CD14-positive monocyte (primary cell): ENCODE measurements at regions not wholly inside any gene's neighbourhood (a gene's known extent, or its start where the extent isn't known, plus 50 kb on each side); places are given as distances from the start of the nearest gene placed in this dataset.

Experiments
- DNase-seq, 3 donors: peaks; one replicate each; pipeline ENCODE4 v3.0.0-alpha.2; 2011 to 2022
- H2AFZ ChIP-seq: 2 replicates; pipeline ENCODE4 v1.6.0; 2012; ENCODE audit warnings: mild to moderate bottlenecking, low read depth, low read length, inconsistent platforms; ENCODE audit not compliant: insufficient read depth, poor library complexity, severe bottlenecking
- H3K27ac ChIP-seq, 2 donors: 1 replicate in 1 of 2; 2 replicates in 1 of 2; pipeline ENCODE4 v1.5.1; 2012 to 2013; ENCODE audit warnings: low read length in 2 of 2, control low read depth in 1 of 2, inconsistent platforms in 1 of 2, low read depth in 1 of 2, mild to moderate bottlenecking in 1 of 2
- H3K27me3 ChIP-seq, 2 donors: one replicate each; pipeline versions ENCODE4 v1.6.0 to v1.6.1; 2011 to 2013; ENCODE audit warnings: low read length in 2 of 2; ENCODE audit not compliant: control insufficient read depth in 2 of 2, insufficient read depth in 2 of 2
- H3K36me3 ChIP-seq, 2 donors: replicated peaks in 1 of 2; 1 replicate in 1 of 2; 2 replicates in 1 of 2; pipeline versions ENCODE4 v1.5.1 to v1.6.1; 2012 to 2013; ENCODE audit warnings: low read length in 2 of 2, control low read depth in 1 of 2, inconsistent platforms in 1 of 2, mild to moderate bottlenecking in 1 of 2; ENCODE audit not compliant: insufficient read depth in 2 of 2, control insufficient read depth in 1 of 2
- H3K4me1 ChIP-seq, 2 donors: 1 replicate in 1 of 2; 2 replicates in 1 of 2; pipeline versions ENCODE4 v1.5.1 to v1.6.1; 2012 to 2013; ENCODE audit warnings: low read length in 2 of 2, control low read depth in 1 of 2, inconsistent platforms in 1 of 2, mild to moderate bottlenecking in 1 of 2, moderate library complexity in 1 of 2; ENCODE audit not compliant: insufficient read depth in 2 of 2, control insufficient read depth in 1 of 2
- H3K4me2 ChIP-seq: replicated peaks from 2 replicates; pipeline ENCODE3; 2012; ENCODE audit warnings: low read length, moderate library complexity, mild to moderate bottlenecking; ENCODE audit not compliant: poor library complexity, severe bottlenecking; ENCODE audit errors: extremely low read depth
- H3K4me3 ChIP-seq, 3 experiments: fragments of 200-600 bp in 1 of 3; sonication (generic) in 1 of 3; replicated peaks in 1 of 3; 1 replicate in 2 of 3; 2 replicates in 1 of 3; pipeline ENCODE4 v1.5.1; 2011 to 2013; ENCODE audit warnings: low read length in 3 of 3, mild to moderate bottlenecking in 3 of 3, control low read depth in 2 of 3, low read depth in 2 of 3, inconsistent platforms in 1 of 3, moderate library complexity in 1 of 3
- H3K79me2 ChIP-seq: 2 replicates; pipeline ENCODE4 v1.6.0; 2012; ENCODE audit warnings: mild to moderate bottlenecking, control low read depth, inconsistent platforms, low read length, moderate library complexity; ENCODE audit not compliant: insufficient read depth
- H3K9ac ChIP-seq: 2 replicates; pipeline ENCODE4 v1.6.0; 2017; ENCODE audit warnings: low read length, mild to moderate bottlenecking; ENCODE audit not compliant: insufficient read depth, poor library complexity, severe bottlenecking
- H3K9me3 ChIP-seq, 2 donors: replicated peaks in 1 of 2; 1 replicate in 1 of 2; 2 replicates in 1 of 2; pipeline versions ENCODE4 v1.5.1 to v1.6.1; 2012 to 2013; ENCODE audit warnings: low read length in 2 of 2, control low read depth in 1 of 2; ENCODE audit not compliant: control insufficient read depth in 1 of 2, insufficient read depth in 1 of 2
- H4K20me1 ChIP-seq: 2 replicates; pipeline ENCODE4 v1.6.0; 2012; ENCODE audit warnings: mild to moderate bottlenecking, low read length, control low read depth, moderate library complexity; ENCODE audit not compliant: insufficient read depth
- H3K27ac Mint-ChIP-seq, 7 donors: one replicate each; pipeline ENCODE4 v1.8.0; 2020; ENCODE audit warnings: mild to moderate bottlenecking in 7 of 7, mixed read lengths in 7 of 7, moderate library complexity in 6 of 7, inconsistent platforms in 2 of 7
- H3K27me3 Mint-ChIP-seq, 3 donors: one replicate each; pipeline ENCODE4 v1.8.0; 2021 to 2022; ENCODE audit warnings: low read depth in 3 of 3, mild to moderate bottlenecking in 3 of 3, mixed read lengths in 3 of 3, moderate library complexity in 3 of 3, inconsistent platforms in 1 of 3
- H3K36me3 Mint-ChIP-seq, 2 donors: one replicate each; pipeline ENCODE4 v1.8.0; 2020; ENCODE audit warnings: mixed read lengths in 2 of 2, inconsistent platforms in 1 of 2, mild to moderate bottlenecking in 1 of 2
- H3K4me1 Mint-ChIP-seq: one replicate; pipeline ENCODE4 v1.8.0; 2020; ENCODE audit warnings: mild to moderate bottlenecking, mixed read lengths
- H3K4me3 Mint-ChIP-seq, 2 donors: one replicate each; pipeline ENCODE4 v1.8.0; 2020; ENCODE audit warnings: mild to moderate bottlenecking in 2 of 2, mixed read lengths in 2 of 2, moderate library complexity in 1 of 2
- H3K9me3 Mint-ChIP-seq, 7 donors: one replicate each; pipeline ENCODE4 v1.8.0; 2020 to 2022; ENCODE audit warnings: mixed read lengths in 7 of 7, mild to moderate bottlenecking in 6 of 7, moderate library complexity in 6 of 7, inconsistent platforms in 2 of 7
- CTCF ChIP-seq: fragments of 200-600 bp; IDR thresholded peaks from one replicate; pipeline ENCODE4 v1.8.0; 2022; ENCODE audit warnings: antibody characterized with exemption, mild to moderate bottlenecking
- WGBS: methylation state at CpG from one replicate; pipeline ENCODE4 v1.1.5; 2013; ENCODE audit warnings: missing lambda C conversion rate; ENCODE audit not compliant: insufficient coverage; 5-methylcytosine and 5-hydroxymethylcytosine counted together
- intact Hi-C, 2 donors: fragments of 100-400 bp; cut with micrococcal nuclease; formaldehyde crosslinking; loops; one replicate each; pipeline versions ENCODE4 v1.15.0 to v1.15.1; 2023

DNA sequence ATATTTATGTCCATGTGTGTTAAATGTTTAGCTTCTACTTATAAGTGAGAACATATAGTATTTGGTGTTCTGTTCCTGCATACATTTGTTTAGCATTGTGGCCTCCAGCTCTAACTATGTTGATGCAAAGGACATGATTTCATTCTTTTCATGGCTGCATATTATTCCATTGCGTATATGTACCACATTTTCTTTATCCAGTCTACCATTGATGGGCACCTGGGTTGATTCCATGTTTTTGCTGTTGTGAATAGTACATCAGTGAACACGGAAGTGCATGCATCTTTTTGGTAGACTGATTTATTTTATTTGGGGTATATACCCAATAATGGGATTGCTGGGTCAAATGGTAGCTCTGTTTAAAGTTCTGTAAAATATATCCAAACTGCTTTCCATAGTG, 359.0 kb downstream of the SLCO4C1 start:
- no peaks in the 10 kb centered on the region for H3K36me3 ChIP-seq
- Mint-ChIP-seq H3K27ac (no peak overlapping the region), H3K9me3 (no peaks in the 10 kb centered on the region), H3K36me3 (no peaks in the 10 kb centered on the region), H3K4me1 (no peaks in the 10 kb centered on the region), H3K4me3 (no peak overlapping the region), H3K27me3 (peaks cover 0 to 3% (median 2%) of the 10 kb centered on the region in 3 donors)
- no peak overlapping the region for H3K27ac ChIP-seq
- no peak for DNase-seq
- no peaks in the 10 kb centered on the region for H4K20me1 ChIP-seq
- WGBS, result no CpG with 5 or more reads among the region's 2 CpGs
- H3K4me1 ChIP-seq, result no peaks in the 10 kb centered on the region
- intact Hi-C loops, result no loop called here
- no peaks in the 10 kb centered on the region for H3K9me3 ChIP-seq
- no peak for TF ChIP-seq CTCF
- H3K4me2 ChIP-seq, result no peak overlapping the region
- no peak overlapping the region for H2AFZ ChIP-seq
- H3K4me3 ChIP-seq, result no peak overlapping the region
- no peak overlapping the region for H3K9ac ChIP-seq
- no peaks in the 10 kb centered on the region for H3K27me3 ChIP-seq
- no peaks in the 10 kb centered on the region for H3K79me2 ChIP-seq

- intact Hi-C loops, result no loop called here
- Histone ChIP-seq H3K9ac (no peak overlapping the region), H3K4me2 (no peak overlapping the region), H3K79me2 (no peaks in the 10 kb centered on the region), H3K27ac (no peak overlapping the region), H4K20me1 (no peaks in the 10 kb centered on the region), H3K4me1 (no peaks in the 10 kb centered on the region), H3K4me3 (no peak overlapping the region), H3K27me3 (no peaks in the 10 kb centered on the region), H3K9me3 (no peaks in the 10 kb centered on the region), H2AFZ (no peak overlapping the region), H3K36me3 (no peaks in the 10 kb centered on the region)
- no peaks in the 10 kb centered on the region for H3K36me3 Mint-ChIP-seq
- no peak for DNase-seq
- peaks cover 0 to 3% (median 2%) of the 10 kb centered on the region in 3 donors for H3K27me3 Mint-ChIP-seq
- H3K9me3 Mint-ChIP-seq, result no peaks in the 10 kb centered on the region
- no peak overlapping the region for H3K4me3 Mint-ChIP-seq
- no peak for TF ChIP-seq CTCF
- no peaks in the 10 kb centered on the region for H3K4me1 Mint-ChIP-seq
- no peak overlapping the region for H3K27ac Mint-ChIP-seq
These were observed 361.0 kb downstream of the SLCO4C1 start for GRCh38 chr5:101935086-101935485.
